GM19351 (cell line): ENCODE measurements at regions not wholly inside any gene's neighbourhood (a gene's known extent, or its start where the extent isn't known, plus 50 kb on each side); places are given as distances from the start of the nearest gene placed in this dataset.

ENCODE experiments used
- ATAC-seq: cut with Tn5 transposase; IDR thresholded peaks from one replicate; pipeline ENCODE4 v1.9.1; 2021; ENCODE audit warnings: mild to moderate bottlenecking, moderate library complexity; ENCODE audit not compliant: unreplicated experiment

GRCh38 chr21:28547766-28548165, 444.9 kb downstream of the LTN1 start:
- no peak for ATAC-seq

GRCh38 chr21:28543975-28544374, 448.7 kb downstream of the LTN1 start:
- ATAC-seq: no peak

- ATAC-seq: no peak
Measured at GRCh38 chr21:28541371-28542112, 451.1 kb downstream of the LTN1 start.

DNA sequence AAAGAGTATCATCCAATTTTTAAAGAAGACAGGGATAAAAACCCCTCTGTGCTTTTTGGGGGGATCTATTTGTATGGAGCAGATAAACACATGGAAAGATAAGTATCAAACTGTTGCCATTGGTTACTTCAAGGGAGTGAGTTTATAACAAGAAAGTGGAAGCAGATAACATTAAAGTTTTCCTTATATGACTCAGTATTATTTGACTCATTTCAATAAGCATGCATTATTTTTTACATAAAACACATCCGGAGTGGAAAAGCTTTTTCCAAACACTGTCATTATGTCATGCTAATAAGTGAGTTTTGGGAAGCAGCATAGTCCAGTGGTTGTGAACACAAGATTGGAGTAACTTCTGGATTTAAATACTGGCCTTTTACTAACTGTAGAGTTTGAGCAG, 452.2 kb downstream of the LTN1 start:
- no peak for ATAC-seq

DNA sequence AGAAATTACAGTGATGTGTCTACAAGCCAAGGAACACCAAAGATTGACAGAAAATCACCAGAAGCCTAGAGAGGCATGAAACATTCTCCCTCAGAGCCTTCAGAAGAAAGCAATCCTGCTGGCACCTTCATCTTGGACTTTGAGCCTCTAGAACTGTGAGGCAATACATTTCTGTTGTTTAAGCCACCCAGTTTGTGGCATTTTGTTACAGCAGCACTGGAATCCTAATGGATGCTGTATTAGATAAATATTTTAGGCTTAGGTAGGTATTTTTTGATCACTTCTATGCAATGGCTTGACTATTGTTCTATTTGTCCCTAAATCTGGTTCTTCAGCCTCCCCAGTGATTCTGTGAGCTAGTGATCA, 453.1 kb downstream of the LTN1 start:
- ATAC-seq: no peak

DNA sequence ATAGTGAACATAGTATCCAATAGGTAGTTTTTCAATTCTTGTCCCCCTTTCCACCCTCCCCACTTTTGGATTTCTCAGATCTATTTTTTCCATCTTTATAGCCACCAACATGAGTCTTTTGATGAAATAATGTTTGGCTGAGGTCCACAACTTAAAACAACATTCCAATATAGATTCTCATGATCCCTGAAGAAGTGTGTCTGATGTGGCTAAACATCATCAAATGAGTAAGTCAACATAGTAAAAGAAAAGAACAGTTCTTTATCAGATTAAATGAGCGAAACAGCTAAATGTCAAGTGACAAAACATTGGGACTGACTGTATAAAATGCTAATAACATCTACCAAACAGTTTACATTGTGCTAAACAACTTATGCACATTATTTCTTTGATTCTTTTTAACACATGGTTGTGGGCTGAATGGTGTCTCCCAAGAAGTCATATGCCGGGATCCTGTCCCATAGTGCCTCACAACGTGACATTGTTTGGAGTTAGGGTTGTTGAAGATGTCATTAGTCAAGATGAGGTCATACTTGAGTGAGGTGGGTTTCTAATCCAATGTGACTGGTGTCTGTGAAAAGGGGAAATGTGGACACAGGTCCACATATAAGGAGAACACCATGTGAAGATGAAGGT, 453.6 kb downstream of the LTN1 start:
- no peak for ATAC-seq

DNA sequence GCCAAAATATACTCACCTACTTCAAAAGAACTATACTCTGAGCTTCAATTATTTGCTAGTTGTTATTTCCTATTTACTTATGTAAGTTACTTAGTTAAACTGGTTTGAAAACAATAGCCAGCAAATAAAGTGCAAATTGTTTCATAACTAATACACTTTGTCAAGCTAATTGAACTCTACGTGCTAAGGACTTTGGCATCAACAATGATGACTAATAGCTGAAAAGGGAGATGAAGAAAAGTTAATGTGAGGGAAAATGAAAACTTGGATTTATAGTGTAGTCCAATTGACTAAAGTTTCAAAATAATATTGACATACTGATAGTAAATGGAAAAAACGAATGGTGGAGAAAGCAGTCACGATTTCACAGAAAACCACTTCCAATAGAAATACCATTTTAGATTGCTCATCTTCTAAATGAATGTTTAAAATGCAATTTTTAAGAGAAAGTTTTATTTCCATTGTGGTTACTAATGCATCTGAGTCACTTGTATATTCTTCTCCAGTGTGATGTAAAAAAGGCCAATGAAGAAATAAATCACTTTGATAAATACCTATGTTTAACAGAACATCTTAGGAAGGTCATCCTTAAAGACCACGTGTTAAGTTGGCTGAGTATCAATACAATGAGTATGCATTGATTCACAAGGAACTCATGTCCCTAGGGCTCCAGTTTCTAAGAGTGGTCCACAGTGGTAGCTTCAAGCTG, 455.2 kb downstream of the LTN1 start:
- ATAC-seq: no peak

DNA sequence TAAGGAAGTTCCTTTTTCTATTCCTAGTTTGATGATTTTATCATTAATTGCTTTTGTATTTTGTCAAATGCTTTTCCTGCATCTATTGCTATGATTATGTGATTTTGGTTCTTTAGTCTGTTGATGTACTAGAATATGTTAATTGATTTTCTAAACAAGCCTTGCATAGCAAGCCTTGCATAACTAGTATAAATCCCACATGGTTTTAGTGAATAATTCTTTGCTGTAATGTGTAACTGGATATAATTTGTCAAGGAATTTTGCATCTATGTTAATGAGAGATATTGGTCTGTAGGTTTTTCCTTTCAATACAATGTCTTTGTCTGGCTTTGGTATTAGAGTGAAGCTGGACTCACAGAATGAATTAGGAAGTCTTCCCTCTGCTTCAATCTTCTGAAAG, 460.2 kb downstream of the LTN1 start:
- ATAC-seq: no peak

- ATAC-seq: no peak
Measured at GRCh38 chr21:28523367-28523766, 469.3 kb downstream of the LTN1 start.

DNA sequence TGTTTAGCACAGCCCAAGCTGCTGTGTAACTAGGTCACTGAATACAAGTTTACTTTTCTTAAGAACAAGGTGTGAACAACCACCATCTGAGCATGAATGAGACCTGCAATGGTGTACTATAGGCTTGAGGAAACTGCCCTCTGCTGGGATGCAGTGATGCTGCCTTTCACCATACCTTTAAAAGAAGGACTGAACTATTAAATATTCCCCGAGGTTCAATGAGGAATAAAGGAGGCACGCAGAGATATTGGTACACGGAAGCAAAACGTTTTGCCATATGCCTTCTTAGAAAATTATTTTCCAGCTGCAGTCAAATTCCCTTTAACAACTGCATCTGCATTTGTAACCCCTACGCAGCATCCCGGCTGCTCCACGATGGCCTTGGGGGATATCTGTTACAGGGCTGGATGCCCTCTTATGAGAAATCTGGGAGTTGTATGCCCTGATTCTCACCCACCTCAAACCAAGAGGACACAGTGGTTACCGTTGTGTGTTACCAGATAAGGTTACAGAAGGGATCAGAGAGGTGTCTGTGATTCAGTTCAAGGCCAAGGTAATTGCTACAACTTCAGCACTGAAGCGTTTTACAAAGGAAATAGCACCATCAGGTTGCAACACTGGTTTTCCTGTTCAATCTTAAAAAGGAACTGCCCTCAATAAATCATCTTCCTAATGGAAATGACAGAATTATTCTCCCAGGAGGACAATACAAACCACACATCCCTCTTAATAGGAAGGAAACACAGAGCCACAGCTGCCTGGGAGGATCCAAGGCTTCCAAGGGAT, 470.5 kb downstream of the LTN1 start:
- ATAC-seq: peak; percentile 63

- no peak for ATAC-seq
Measured at GRCh38 chr21:28518630-28519029, 474.0 kb downstream of the LTN1 start.

DNA sequence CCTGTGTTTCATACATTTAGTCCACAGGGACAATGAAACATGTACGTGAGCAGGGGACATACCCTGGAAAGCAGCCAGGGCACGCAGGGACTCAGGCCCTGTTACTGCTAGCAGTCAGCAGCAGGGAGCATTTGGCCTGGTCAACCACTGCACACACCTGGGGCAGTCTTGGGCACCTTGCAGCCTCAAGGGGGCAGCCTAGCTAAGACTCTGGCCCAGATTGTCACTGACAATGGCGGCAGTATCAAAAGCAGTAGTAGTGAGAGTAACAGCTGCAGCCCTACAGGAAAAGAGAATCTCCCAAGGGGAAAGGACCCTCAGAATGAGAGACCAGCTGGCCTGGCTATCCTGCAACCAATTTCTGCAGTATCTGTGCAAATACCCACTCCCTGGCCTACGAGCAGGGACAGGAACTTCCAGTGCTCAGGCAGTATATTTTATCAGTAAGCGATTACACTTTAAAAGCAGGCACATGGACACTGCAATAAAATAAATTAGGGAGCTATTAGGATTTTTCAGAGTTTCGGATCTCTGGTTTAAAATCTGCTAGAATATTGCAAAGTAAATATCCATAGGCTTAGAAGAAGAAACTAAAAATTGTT, 475.6 kb downstream of the LTN1 start:
- ATAC-seq: peak; percentile 96

GRCh38 chr21:28516021-28516420, 476.7 kb downstream of the LTN1 start:
- no peak for ATAC-seq

DNA sequence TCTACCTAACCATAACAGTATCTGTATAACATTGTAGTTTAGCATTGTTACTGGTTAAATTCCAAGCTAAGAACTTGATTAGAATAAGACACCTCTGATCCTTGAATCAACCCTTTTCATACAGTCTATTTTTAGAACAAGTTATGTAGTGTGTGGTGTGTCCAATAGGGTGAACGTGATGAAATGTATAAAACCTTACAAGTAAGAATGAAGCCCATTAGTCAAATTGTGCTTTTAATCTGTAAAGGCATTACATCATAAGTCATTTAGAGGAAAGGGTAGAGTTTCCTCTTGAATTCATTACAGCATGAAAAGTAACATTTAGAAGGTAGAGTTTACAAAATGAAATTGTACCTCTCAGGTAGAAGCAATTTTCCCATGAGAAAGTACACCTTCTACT, 479.2 kb downstream of the LTN1 start:
- no peak for ATAC-seq

- no peak for ATAC-seq
Measured at GRCh38 chr21:28509031-28509430, 483.6 kb downstream of the LTN1 start.

DNA sequence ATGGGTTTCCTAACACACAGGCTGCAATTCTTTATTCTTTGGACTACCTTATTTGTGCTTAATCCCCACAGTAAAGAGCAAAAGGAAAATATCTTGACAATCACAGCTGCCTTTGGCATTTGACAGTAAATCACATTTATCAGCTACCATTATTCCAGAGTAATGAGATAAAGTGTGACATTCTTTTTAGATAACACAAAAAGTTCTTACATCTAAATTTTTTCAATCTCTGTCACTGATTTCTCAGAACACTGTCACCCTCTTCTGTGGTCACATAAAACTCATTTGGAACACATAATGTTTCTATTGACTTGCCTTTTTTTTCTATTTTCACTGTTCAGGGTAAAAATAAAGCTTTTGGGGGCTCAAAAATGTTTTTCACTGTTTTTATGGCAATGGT, 484.6 kb downstream of the LTN1 start:
- ATAC-seq: no peak

GRCh38 chr21:28496517-28496916, 496.2 kb downstream of the LTN1 start:
- ATAC-seq: no peak

GRCh38 chr21:28492127-28492526, 500.6 kb downstream of the LTN1 start:
- no peak for ATAC-seq

GRCh38 chr21:28489821-28490350, 502.8 kb downstream of the LTN1 start:
- ATAC-seq: no peak

DNA sequence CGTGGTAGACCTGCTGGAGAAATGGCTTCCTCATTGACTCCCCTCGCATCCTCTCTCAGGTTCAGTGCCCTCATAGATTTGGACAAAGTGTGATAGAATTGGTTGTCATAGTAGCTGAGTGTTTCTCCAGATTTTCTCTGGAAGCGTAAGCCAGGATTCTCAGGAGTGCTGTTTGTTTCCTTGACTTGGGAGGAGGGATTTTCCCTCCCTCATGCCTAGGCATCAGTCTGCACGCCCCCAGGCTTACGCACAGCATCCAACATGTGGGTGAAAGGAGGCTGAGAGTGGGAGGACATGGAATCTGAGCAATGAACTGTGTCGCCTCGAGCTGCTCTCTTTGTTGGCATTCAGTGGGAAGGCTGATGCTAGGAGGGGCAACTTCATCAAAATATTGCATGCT, 503.5 kb downstream of the LTN1 start:
- no peak for ATAC-seq
